H1 (cell line): ENCODE measurements at regions not wholly inside any gene's neighbourhood (a gene's known extent, or its start where the extent isn't known, plus 50 kb on each side); places are given as distances from the start of the nearest gene placed in this dataset.
"Not testable (repeated sequence)": the region's sequence is repeated elsewhere in the genome, so short reads cannot be mapped to it uniquely, and the experiment has no call there.

Source experiments
- CEBPB ChIP-seq: IDR thresholded peaks from 2 replicates; pipeline ENCODE4 v1.6.1; 2012; ENCODE audit warnings: low read depth, low read length
- EGR1 ChIP-seq: IDR thresholded peaks from 2 replicates; pipeline ENCODE4 v1.6.1; 2011; ENCODE audit warnings: low read depth, low read length, borderline replicate concordance
- NANOG ChIP-seq: IDR thresholded peaks from 2 replicates; pipeline ENCODE4 v1.6.1; 2011; ENCODE audit warnings: low read length, low read depth, mild to moderate bottlenecking, inconsistent platforms; ENCODE audit not compliant: insufficient read depth, poor library complexity, severe bottlenecking
- POLR2A ChIP-seq, 2 experiments: IDR thresholded peaks; 1 replicate in 1 of 2; 2 replicates in 1 of 2; pipeline ENCODE4 v1.6.1; 2011; ENCODE audit warnings: low read depth in 2 of 2, low read length in 2 of 2, mild to moderate bottlenecking in 2 of 2; ENCODE audit errors: control extremely low read depth in 1 of 2
- POLR2AphosphoS5 ChIP-seq: IDR thresholded peaks from 2 replicates; pipeline ENCODE4 v1.6.1; 2011; ENCODE audit warnings: low read depth, low read length
- RAD21 ChIP-seq, 2 experiments: IDR thresholded peaks in 1 of 2; conservative IDR thresholded peaks in 1 of 2; 2 replicates each; pipeline ENCODE4 v1.6.1; 2011; ENCODE audit warnings: low read depth in 2 of 2, low read length in 2 of 2, improper control_type of control experiment in 1 of 2, inconsistent platforms in 1 of 2, mild to moderate bottlenecking in 1 of 2, moderate library complexity in 1 of 2
- RBBP5 ChIP-seq: IDR thresholded peaks from 2 replicates; pipeline ENCODE4 v1.7.1; 2012; ENCODE audit warnings: low read depth, mild to moderate bottlenecking, inconsistent platforms, low read length, moderate library complexity, borderline replicate concordance
- RFX5 ChIP-seq: IDR thresholded peaks from 2 replicates; pipeline ENCODE4 v1.6.1; 2011; ENCODE audit warnings: low read depth, low read length, improper control_type of control experiment, borderline replicate concordance
- TF ChIP-seq, protein P1 (sequence below), 3 experiments: IDR thresholded peaks; 1 replicate in 2 of 3; 2 replicates in 1 of 3; pipeline versions ENCODE4 v1.5.1 to v1.6.1; 2011; ENCODE audit warnings: low read length in 3 of 3, mild to moderate bottlenecking in 3 of 3, inconsistent platforms in 2 of 3, low read depth in 1 of 3, moderate library complexity in 1 of 3; ENCODE audit not compliant: insufficient read depth in 1 of 3; ENCODE audit errors: control extremely low read depth in 1 of 3
- TF ChIP-seq, protein P2 (sequence below): IDR thresholded peaks from 2 replicates; pipeline ENCODE4 v1.6.1; 2012; ENCODE audit warnings: inconsistent platforms

DNA sequence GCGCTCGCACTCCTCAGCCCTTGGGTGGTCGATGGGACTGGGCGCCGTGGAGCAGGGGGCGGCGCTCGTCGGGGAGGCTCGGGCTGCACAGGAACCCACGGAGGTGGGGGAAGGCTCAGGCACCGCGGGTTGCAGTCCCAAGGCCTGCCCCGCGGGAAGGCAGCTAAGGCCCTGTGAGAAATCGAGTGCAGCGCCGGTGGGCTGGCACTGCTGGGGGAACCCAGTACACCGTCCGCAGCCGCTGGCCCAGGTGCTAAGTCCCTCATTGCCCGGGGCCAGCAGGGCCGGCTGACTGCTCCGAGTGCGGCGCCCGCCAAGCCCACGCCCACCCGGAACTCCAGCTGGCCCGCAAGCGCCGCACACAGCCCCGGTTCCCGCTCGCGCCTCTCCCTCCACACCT lies 244.2 kb upstream of the PLXNA2 start:
- TF ChIP-seq RAD21 (IDR thresholded peaks at IDR 0.05 in 1 of 2, conservative IDR thresholded peaks at IDR 0.05 in 1 of 2; ENCODE audit: low read depth in 2 of 2, low read length in 2 of 2); RFX5; POLR2A (IDR thresholded peaks at IDR 0.05; ENCODE audit: control extremely low read depth in 1 of 2, low read depth in 2 of 2, low read length in 2 of 2); POLR2AphosphoS5; EGR1; CEBPB; NANOG; RBBP5: not testable (repeated sequence)
- TF ChIP-seq, protein P1, sequence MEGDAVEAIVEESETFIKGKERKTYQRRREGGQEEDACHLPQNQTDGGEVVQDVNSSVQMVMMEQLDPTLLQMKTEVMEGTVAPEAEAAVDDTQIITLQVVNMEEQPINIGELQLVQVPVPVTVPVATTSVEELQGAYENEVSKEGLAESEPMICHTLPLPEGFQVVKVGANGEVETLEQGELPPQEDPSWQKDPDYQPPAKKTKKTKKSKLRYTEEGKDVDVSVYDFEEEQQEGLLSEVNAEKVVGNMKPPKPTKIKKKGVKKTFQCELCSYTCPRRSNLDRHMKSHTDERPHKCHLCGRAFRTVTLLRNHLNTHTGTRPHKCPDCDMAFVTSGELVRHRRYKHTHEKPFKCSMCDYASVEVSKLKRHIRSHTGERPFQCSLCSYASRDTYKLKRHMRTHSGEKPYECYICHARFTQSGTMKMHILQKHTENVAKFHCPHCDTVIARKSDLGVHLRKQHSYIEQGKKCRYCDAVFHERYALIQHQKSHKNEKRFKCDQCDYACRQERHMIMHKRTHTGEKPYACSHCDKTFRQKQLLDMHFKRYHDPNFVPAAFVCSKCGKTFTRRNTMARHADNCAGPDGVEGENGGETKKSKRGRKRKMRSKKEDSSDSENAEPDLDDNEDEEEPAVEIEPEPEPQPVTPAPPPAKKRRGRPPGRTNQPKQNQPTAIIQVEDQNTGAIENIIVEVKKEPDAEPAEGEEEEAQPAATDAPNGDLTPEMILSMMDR (IDR thresholded peaks at IDR 0.05; ENCODE audit: control extremely low read depth in 1 of 3, insufficient read depth in 1 of 3, low read depth in 1 of 3, low read length in 3 of 3): not testable (repeated sequence)
- TF ChIP-seq, protein P2, sequence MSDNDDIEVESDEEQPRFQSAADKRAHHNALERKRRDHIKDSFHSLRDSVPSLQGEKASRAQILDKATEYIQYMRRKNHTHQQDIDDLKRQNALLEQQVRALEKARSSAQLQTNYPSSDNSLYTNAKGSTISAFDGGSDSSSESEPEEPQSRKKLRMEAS: not testable (repeated sequence)
